ENCODE measurements at regions not wholly inside any gene's neighbourhood (a gene's known extent, or its start where the extent isn't known, plus 50 kb on each side); places are given as distances from the start of the nearest gene placed in this dataset.

- no peak for TF ChIP-seq EZH2phosphoT487 (IDR thresholded peaks at IDR 0.05; ENCODE audit: borderline replicate concordance)
- TF ChIP-seq, protein P1, sequence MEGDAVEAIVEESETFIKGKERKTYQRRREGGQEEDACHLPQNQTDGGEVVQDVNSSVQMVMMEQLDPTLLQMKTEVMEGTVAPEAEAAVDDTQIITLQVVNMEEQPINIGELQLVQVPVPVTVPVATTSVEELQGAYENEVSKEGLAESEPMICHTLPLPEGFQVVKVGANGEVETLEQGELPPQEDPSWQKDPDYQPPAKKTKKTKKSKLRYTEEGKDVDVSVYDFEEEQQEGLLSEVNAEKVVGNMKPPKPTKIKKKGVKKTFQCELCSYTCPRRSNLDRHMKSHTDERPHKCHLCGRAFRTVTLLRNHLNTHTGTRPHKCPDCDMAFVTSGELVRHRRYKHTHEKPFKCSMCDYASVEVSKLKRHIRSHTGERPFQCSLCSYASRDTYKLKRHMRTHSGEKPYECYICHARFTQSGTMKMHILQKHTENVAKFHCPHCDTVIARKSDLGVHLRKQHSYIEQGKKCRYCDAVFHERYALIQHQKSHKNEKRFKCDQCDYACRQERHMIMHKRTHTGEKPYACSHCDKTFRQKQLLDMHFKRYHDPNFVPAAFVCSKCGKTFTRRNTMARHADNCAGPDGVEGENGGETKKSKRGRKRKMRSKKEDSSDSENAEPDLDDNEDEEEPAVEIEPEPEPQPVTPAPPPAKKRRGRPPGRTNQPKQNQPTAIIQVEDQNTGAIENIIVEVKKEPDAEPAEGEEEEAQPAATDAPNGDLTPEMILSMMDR (conservative IDR thresholded peaks at IDR 0.05; ENCODE audit: low read length), result no peak
- Histone ChIP-seq H3K4me2 (ENCODE audit: low read depth, low read length, poor library complexity, severe bottlenecking) (no peak overlapping the region), H3K9ac (ENCODE audit: low read depth, low read length, poor library complexity, severe bottlenecking) (no peak overlapping the region)
Measured at GRCh38 chr9:4371108-4371507, 71.2 kb upstream of the GLIS3 start.

DNA sequence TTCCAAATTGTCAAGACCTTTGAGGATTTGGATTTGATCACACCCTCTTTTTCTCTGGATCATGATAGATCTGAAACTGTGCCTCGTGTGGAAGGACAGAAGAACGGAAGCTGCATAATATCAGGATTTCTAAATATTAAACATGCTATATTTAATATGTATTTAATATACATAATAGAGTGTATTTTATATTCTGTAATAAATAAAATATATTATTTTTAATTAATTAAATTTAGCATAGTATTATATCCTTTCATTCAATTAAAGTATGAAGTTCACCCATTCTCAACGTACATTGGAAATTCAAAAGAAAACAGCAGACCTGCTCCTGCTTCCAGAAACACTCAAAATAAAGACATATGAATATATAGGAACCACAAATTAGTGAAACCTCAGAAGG lies 70.6 kb upstream of the GLIS3 start:
- Histone ChIP-seq H2AFZ (ENCODE audit: low read length) (no peak overlapping the region), H3K9me2 (replicated peaks; ENCODE audit: low read depth, low read length) (no peaks in the 10 kb centered on the region), H4K20me1 (ENCODE audit: insufficient read depth, low read length, poor library complexity, severe bottlenecking) (no peaks in the 10 kb centered on the region), H3K9me3 (ENCODE audit: insufficient read depth, low read depth, low read length) (no peaks in the 10 kb centered on the region), H3K4me3 (ENCODE audit: low read length, poor library complexity, severe bottlenecking) (no peak overlapping the region), H3F3A (ENCODE audit: low read depth) (no peaks in the 10 kb centered on the region), H3K4me1 (ENCODE audit: insufficient read depth, low read length, poor library complexity, severe bottlenecking) (peaks cover under 1% of the 10 kb centered on the region), H3K4me2 (ENCODE audit: low read depth, low read length, poor library complexity, severe bottlenecking) (no peak overlapping the region), H3K79me2 (ENCODE audit: insufficient read depth, low read length) (no peaks in the 10 kb centered on the region), H3K36me3 (ENCODE audit: insufficient read depth, low read length) (no peaks in the 10 kb centered on the region), H3K9ac (ENCODE audit: low read depth, low read length, poor library complexity, severe bottlenecking) (no peak overlapping the region), H3K27me3 (ENCODE audit: insufficient read depth, low read length, poor library complexity, severe bottlenecking) (no peaks in the 10 kb centered on the region)
- no peak for TF ChIP-seq EZH2phosphoT487 (IDR thresholded peaks at IDR 0.05; ENCODE audit: borderline replicate concordance)
- TF ChIP-seq, protein P1 (conservative IDR thresholded peaks at IDR 0.05; ENCODE audit: low read length), result no peak

More at GRCh38 chr9:4371108-4371507, 71.2 kb upstream of the GLIS3 start:
- Histone ChIP-seq H3K4me3 (ENCODE audit: low read length, poor library complexity, severe bottlenecking) (no peak overlapping the region), H3K27me3 (ENCODE audit: insufficient read depth, low read length, poor library complexity, severe bottlenecking) (no peaks in the 10 kb centered on the region), H3K36me3 (ENCODE audit: insufficient read depth, low read length) (no peaks in the 10 kb centered on the region), H3K79me2 (ENCODE audit: insufficient read depth, low read length) (no peaks in the 10 kb centered on the region), H3F3A (ENCODE audit: low read depth) (no peaks in the 10 kb centered on the region), H3K9me2 (replicated peaks; ENCODE audit: low read depth, low read length) (no peaks in the 10 kb centered on the region), H3K9me3 (ENCODE audit: insufficient read depth, low read depth, low read length) (no peaks in the 10 kb centered on the region), H2AFZ (ENCODE audit: low read length) (no peak overlapping the region), H4K20me1 (ENCODE audit: insufficient read depth, low read length, poor library complexity, severe bottlenecking) (no peaks in the 10 kb centered on the region), H3K4me1 (ENCODE audit: insufficient read depth, low read length, poor library complexity, severe bottlenecking) (peaks cover 7% of the 10 kb centered on the region)

DNA sequence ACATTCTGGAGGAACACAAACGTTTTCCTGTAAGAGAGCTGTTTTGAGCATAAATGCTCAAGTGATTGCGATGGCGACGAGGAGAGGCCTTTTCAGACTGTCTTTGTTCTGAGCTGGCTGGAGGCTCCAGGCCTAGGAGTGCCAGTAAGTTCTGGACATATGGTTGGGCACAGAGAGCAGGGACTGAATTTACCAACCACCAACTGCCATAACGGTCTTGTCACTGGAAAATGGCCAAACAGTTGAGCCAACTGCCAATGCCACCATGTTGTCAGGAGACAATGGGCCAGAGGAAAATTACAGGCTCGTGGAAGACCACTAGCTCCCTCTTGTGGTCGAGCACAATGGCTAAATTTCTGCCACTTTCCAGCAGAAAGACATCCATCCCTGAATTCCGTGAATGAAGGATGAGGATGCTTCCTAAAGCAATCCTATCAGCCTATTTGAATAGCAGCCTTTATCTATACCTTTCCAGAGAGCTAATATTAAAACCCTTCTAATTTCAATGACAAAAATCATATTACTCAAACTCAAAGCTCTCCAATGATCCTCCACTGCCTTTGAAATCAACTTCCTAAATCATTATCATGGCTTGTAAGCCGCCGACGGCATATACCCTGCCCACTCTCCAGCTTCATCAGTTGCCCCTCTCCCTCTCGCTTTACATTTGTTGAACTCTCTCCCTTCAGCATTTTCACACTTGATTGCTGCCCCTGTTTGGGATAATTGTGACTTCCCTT lies 66.9 kb upstream of the GLIS3 start:
- TF ChIP-seq, protein P1 (conservative IDR thresholded peaks at IDR 0.05; ENCODE audit: low read length), result peak; percentile 79
- no peak for TF ChIP-seq EZH2phosphoT487 (IDR thresholded peaks at IDR 0.05; ENCODE audit: borderline replicate concordance)
- Histone ChIP-seq H3K4me3 (ENCODE audit: low read length, poor library complexity, severe bottlenecking) (no peak overlapping the region), H3K4me1 (ENCODE audit: insufficient read depth, low read length, poor library complexity, severe bottlenecking) (no peaks in the 10 kb centered on the region), H2AFZ (ENCODE audit: low read length) (peak overlapping the region; percentile 53; the same call in 1 of the 2 replicates), H3K9me2 (replicated peaks; ENCODE audit: low read depth, low read length) (no peaks in the 10 kb centered on the region), H3K9me3 (ENCODE audit: insufficient read depth, low read depth, low read length) (no peaks in the 10 kb centered on the region), H4K20me1 (ENCODE audit: insufficient read depth, low read length, poor library complexity, severe bottlenecking) (no peaks in the 10 kb centered on the region), H3K4me2 (ENCODE audit: low read depth, low read length, poor library complexity, severe bottlenecking) (no peak overlapping the region), H3K27me3 (ENCODE audit: insufficient read depth, low read length, poor library complexity, severe bottlenecking) (no peaks in the 10 kb centered on the region), H3K79me2 (ENCODE audit: insufficient read depth, low read length) (no peaks in the 10 kb centered on the region), H3K9ac (ENCODE audit: low read depth, low read length, poor library complexity, severe bottlenecking) (no peak overlapping the region), H3K36me3 (ENCODE audit: insufficient read depth, low read length) (no peaks in the 10 kb centered on the region), H3F3A (ENCODE audit: low read depth) (no peaks in the 10 kb centered on the region)

Data from Loucy (cell line).